Activated CD4-positive, CD25-positive, alpha-beta regulatory T cell treated with anti-CD3 and anti-CD28 coated beads, Interleukin-2, amount 50 U/mL, for 24 hours (primary cell): ENCODE measurements at regions not wholly inside any gene's neighbourhood (a gene's known extent, or its start where the extent isn't known, plus 50 kb on each side); places are given as distances from the start of the nearest gene placed in this dataset.
"Not testable (repeated sequence)": the region's sequence is repeated elsewhere in the genome, so short reads cannot be mapped to it uniquely, and the experiment has no call there.

ENCODE experiments used
- ATAC-seq, 2 donors: fragments of 150-1000 bp; cut with Tn5 transposase; one replicate each; pipeline ENCODE4 v1.10.0; 2021; ENCODE audit warnings: mild to moderate bottlenecking in 1 of 2, moderate library complexity in 1 of 2

DNA sequence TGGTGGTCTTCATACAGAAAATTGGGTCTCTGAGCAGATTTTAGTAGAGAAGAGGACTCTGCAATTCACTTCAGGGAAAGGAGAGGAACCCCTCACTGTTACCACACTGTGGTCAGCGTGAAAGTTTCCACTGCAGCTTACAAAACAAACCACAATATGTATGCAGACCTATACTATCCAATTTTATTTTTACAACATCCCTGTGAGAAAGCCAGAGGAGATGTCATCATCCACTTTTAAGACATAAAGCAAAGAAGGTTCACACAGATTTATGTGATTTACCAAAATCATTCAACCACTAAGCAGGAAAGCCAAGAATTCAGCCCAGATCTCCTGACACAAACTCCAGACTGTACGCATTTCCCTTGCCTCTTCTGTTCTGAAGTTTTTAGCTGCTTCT is 442.4 kb downstream of the FRK start:
- no peak for ATAC-seq

DNA sequence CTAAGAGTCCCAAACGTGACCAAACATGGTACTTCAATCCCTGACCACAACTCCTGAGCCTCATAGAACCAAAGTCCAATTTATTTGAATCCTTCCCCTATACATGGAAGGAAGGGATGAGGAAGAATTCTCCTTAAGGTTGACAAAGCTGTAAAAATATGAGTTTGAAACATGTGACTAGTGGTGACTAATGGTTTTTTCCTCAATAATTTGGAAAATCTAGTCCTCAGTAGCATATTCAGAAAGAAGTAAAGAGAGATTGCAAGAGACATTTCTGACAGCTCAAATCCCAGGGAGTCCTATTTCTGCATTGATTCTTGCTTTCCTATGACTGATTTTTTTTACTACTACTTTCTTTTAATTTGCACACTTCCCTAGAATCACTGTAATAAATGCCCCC is 443.7 kb downstream of the FRK start:
- ATAC-seq: no peak

DNA sequence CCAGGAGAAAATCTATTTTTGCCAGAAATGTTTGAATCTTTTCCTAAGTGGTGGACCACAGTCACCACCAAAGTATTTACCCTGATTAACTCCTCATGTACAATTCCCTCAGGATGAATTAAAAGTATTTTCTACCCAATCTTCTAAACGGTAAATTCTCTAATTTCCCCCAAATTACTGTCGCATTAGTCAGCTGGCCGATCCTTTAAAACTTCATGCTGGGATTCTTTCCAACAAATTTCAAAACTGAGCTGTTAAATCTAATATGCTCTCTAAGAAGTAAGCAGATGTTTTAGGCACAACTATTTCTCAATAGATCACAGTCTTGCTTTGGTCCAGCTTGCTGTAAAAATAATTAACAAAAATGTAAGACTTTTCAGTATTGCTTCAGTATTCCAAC is 447.2 kb downstream of the FRK start:
- ATAC-seq: no peak

DNA sequence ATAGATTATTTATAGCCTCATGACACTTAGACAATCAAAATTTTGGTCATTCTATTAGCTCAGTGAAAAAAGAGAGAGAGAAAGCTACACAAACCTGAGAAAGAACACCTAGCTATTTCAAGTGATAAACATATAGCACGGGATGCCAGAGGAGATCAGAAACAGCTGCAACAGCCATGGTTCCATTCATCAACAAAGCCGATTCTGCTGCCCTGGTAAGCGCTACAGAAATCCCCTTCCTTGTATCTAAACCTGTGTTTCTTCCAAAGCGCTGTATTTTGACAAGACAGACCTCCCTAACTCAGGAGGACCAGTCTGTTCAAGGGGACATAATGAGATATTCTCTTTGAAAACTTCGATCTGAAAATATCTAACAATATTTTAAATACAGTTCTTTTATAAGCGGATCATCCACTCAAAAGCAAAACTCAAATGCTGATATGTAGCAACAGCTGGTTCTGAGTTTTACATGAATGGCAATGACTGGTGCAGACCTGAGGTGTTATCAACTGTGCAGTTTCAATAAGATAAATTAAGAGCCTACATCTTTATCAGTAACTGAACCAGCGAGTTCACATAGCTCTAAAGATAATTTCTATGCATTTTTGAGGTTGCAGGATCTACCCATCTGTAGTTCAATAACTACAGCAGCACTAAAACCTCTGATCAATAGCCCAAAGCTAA is 447.8 kb downstream of the FRK start:
- no peak for ATAC-seq

DNA sequence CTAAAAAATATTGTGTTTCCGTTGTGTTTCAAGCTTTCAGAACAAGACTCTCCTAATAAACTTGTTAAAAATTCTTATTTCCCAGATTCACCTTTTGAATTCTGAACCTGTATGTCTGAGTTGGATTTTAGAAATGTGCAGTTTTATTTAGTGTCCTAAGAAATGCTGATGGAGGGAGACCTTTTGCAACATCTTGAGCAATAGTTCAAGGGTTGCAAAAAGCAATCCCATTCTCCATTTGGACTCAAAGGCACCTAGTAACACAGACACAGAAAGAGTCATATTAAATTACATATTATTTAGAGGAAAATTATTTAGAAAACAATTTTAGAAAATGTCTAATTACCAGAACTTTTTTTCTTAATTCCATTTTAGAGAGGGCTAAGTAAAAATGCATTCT is 448.5 kb downstream of the FRK start:
- no peak for ATAC-seq

DNA sequence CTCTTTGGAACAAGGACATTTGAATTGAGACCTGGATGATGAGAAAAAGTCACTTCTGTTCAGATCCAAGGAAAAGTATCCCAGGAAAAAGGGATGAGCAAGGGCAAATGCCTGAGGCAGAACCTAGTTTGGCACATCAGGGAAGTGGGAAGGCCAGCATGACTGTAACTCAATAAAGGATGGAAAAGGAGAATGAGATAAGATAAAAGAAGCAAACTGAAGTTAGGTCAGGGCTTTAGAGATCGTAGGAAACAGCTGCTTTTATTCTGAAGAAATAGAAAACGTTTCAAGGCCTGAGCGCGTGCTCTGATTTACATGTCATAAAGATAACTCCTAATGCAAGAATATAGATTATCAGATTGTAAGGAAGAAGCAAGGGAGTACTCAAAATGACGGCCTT is 450.0 kb downstream of the FRK start:
- ATAC-seq: no peak

DNA sequence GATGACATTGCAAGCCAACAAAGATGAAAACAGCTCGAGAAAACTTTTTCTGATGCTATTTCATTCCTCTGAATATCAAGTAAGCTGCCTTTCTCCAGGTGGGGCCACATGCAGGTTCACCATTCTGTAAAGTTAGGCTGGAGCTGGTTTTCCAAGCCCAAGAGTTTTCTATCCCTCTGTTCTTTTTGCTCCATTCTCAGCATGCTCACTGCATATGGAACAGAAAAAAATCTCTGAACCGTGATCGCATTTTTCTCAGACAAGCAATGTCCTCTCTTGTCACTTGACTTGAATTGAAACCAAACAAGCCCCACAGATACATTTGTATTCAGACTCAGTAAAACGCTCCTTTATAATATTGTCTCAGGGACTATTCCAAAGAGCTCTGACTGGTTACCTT is 451.6 kb downstream of the FRK start:
- no peak for ATAC-seq

DNA sequence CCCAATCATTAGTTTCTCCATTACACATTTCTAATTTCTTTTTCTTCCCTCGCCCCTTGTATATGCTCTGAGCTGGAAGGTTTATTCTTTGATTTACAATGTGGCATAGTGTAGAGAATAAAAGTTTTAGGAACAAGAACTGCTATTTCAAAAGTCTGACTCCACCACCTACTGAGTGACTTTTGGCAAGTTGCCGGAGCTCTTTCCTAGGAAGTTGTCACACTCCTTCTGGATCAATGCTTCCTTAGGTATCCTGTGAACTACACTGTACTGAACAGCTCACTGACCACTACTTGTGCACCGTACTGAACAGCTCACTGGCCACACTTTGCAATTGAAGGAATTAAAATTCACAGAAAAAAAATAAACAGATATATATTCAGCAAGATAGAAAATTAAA is 458.2 kb downstream of the FRK start:
- ATAC-seq: no peak

DNA sequence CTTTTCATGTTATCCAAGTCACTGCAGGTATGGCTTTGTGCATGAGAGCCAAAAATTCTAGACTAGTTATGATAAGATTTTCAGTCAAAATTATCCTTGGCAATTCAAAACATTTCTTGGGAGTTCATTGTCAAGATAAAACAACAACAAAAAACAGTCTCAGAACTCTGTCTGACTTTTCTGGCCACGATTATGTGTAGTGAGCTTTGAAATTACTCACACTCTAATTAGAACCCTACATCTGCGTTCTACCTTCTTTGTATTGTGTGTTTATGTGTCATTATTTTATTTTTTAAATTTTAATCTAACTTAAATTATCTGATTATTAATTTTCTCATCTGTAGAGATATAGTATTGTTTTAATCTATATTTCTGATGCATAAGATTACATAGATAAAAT is 459.2 kb downstream of the FRK start:
- ATAC-seq: no peak

DNA sequence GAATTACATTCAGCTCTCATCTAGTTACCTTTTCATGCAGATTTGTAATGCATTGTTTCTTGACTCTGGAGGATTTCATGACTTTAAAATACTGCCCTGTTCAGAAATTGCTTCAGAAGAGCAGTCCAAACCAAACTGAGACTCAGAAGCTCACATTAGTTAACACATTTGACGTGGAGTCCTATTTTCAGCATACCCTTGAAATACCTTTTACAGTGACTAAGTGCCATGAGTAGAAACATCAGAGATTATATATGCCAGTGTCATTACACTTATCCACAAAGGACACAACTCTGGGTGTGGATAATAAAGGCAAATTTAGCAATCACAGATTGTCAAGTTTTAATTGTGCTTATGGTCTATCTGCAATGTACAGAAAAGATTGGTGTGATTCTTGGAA is 459.6 kb downstream of the FRK start:
- ATAC-seq: no peak

DNA sequence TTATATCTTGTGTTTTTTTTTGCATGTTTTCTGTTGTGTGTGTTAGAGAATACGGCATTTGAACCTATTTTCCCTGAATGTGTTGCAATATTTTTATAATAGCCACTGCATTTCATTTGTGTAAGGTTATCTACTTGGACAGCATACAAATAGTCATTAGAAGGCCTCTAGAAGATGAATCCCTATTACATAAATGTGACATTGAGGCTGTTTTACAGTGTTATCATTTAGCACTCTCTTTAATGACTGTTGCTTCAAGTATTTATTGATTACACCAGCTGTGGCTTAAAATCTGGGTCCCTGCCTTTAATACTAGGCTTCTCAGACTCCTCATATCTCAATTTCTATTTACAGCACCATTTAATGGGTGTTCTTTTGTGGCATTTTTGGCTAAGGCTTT is 465.8 kb downstream of the FRK start:
- no peak for ATAC-seq

DNA sequence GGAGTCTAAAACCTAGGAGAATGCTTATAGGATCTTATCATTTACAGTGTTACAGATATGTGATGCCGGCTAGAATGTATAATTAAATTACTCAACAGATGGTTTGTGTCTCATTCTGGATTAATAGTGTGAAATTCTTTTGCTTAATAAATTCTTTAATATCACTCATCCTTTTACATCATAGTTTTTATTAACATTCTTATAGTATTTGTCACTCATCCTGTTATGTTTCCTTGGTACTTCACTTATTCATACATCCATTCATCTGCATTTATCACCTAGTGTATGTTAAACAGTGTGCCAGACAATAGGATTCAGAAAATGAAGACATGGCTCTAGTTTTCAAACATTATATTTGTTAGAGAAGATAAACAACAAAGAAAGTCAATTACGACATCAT is 468.7 kb downstream of the FRK start:
- ATAC-seq: no peak

DNA sequence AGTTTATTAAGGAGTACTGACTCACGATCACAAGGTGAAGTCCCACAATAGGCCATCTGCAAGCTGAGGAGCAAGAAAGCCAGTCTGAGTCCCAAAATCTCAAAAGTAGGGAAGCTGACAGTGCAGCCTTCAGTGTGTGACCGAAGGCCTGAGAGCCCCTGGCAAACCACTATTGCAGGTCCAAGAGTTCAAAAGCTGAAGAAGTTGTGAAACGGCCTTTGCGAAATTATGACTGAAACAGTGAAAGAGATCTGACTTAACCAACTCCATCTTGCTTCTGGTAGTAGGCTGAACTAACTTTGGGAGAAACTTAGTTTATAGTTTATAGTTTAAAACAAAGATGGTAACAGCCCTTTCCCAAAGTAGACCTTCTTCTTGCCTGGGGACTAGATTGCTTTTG is 471.6 kb downstream of the FRK start:
- not testable (repeated sequence) for ATAC-seq

DNA sequence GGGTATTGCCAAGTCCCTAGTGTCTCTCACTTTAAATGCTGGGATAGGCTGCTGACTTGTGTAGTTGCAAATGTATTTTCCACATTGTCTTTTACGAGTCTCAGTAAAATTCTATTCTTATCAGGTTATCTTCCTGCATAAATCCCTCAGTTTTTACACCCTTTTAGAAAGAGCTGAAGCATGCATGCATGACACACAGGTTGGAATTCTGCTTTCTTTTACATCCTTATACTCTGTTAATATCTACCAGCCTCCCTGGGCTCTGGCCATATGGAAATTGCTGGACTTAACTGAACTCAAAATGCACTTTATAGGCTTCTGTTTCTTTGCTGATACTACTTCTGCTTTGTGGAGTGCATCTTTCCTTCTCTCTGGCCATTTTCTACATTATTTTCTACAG is 477.4 kb downstream of the FRK start:
- ATAC-seq: no peak

DNA sequence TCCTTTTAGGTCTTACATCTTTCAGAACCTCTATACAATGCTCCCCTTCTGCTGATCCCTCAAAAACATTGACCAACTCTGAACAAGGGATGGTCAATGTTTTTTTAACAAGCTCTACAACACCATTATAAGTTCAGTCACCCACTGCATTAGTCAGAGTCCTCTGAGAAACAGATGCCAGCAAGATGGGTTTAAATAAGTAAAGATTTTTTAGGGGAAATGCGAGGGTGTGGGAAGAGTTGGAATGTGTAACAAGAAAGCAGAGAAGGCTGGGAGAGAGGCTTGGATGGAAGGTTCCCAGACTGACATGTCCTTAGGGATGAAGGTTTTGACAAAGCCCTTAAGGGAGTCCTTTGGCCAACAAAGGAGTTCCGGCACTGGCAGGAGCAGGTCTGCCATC is 478.3 kb downstream of the FRK start:
- ATAC-seq: no peak

DNA sequence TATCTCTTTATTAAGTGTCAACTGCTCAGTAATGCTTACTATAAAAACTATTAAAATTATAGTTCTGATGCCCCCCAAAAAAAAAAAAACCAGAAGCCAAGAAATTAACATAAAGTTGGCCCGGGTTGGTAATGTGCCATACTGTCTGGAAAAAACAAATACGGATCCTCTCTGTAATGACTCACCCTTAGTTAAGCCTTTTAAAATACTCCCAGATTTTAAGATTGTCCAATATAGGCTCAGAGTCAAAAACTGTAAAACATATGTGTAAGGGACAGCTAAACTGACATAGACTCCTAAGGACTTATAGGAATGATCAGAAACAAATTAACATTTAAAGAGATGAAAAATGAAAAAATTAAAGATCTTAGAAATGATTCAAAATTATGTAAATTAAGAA is 481.1 kb downstream of the FRK start:
- not testable (repeated sequence) for ATAC-seq

DNA sequence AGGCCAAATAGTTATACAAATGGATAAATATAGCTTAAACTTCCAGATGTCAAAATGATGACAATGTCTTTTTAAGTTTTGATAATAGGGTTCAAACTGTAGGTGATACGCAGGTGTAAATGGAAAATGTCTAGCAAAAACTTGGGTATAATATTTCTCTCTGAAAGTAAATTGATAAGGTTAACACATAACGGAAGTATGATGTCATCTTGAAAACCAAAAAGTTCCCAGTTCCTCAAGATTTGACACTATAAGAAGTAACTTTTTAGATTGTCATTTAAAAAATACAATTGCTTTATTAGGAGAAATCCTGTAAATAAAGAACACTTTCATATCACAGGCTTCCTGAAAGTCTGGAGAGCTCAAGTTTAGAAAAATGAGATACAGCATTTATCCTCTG is 483.4 kb downstream of the FRK start:
- no peak for ATAC-seq

DNA sequence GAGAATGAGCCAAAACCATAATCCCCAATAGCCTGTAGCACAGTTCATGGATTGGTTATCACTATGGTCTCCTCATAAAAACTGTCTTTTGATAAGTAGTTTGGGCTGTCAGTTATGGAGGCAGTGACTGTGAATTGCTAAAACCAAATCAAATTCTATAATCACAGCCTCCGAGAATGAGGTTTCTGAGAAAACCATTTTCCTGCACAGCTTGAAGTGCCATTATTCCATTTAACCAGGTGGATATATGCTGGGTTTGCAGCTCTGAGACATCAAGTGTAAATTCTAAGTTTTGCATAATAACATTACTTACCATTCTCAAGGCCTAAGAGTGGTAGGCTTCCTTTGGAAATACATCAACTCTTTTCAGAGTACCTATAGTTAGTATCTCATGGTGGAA is 485.4 kb downstream of the FRK start:
- no peak for ATAC-seq

DNA sequence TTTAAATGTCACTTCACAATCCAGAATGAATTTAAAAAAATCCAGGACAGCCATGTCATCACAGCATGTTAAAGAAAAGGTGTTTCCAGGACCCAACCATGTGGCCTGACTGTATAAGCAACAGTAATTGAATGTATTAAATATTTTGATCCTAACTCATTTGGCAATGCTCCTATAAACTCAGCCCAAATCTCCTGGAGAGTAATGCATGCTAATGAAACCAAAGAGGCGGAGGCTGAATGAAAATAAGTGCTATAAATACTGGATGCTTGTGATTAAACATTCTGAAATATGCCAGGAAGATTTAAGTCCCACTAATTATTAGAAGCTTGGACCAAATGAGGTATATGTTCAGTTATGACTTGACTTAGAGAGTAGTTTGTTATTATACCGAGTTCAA is 486.8 kb downstream of the FRK start:
- no peak for ATAC-seq

DNA sequence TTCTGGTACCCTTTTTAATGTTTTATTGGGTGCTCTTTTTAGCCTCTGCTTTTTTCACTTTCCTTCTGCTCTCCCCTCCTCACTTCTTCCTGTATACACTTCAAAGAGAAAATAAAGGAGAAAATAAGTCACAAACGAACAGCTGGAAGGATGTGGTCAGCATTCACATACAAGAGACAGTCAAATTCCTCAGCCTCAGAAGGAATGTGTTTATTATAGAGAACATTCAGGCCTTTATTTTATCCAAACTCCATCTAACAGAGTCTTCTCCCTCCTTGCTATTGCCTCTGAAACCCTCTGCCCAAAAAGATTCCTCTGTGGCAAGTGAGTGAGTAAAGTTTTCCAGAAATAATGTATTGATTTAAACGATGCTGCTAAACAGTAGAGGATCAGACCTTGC is 490.4 kb downstream of the FRK start:
- no peak for ATAC-seq

DNA sequence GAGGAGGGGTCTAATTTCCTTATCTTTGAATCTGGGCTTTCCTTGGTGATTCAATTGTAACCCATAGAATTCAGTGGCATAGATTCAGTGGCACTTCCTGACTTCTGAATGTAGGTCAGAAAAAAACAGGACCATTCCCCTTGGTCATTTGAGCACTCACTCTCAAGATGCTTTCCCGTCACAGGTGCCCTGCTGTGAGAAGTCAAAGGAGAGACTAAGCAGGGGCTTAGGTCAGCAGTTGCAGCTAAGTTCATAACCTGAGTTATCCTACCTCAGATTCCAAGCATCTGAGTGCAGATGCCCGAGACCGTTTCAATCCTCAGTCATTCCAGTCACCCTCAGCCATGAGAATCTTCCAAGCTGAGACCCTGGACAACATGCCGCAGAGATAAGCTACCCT is 506.6 kb downstream of the FRK start:
- no peak for ATAC-seq

DNA sequence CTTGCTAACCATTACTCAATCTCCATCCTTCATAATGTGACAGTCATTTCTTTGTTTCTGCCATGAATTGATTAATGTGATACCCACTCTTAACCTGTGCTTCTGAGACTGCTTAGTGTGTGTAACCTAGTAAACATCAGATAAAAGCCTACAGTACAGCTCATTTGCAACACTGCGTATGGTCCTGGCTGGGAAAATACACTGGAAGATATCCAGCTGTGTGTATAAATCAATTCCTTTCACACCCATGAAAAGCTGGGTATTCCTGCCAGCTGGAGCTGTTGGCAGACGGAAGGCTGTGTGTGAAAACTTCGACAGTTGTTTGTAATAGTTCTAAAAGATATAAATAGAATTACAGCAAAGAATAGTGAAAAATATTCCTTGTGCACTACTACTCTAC is 509.2 kb downstream of the FRK start:
- no peak for ATAC-seq

DNA sequence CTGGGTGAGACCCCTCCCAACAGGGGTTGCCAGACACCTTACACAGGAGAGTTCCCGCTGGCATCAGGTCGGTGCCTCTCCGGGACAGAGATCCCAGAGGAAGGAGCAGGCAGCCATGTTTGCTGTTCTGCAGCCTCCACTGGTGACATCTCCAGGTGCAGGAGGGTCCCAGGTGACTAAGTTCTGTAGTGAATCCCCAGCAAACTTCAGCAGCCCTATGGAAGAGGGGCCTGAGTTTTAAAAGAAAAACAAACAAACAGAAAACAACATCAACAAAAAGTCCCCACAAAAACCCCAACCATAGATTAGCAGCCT is 515.1 kb downstream of the FRK start:
- ATAC-seq: no peak

DNA sequence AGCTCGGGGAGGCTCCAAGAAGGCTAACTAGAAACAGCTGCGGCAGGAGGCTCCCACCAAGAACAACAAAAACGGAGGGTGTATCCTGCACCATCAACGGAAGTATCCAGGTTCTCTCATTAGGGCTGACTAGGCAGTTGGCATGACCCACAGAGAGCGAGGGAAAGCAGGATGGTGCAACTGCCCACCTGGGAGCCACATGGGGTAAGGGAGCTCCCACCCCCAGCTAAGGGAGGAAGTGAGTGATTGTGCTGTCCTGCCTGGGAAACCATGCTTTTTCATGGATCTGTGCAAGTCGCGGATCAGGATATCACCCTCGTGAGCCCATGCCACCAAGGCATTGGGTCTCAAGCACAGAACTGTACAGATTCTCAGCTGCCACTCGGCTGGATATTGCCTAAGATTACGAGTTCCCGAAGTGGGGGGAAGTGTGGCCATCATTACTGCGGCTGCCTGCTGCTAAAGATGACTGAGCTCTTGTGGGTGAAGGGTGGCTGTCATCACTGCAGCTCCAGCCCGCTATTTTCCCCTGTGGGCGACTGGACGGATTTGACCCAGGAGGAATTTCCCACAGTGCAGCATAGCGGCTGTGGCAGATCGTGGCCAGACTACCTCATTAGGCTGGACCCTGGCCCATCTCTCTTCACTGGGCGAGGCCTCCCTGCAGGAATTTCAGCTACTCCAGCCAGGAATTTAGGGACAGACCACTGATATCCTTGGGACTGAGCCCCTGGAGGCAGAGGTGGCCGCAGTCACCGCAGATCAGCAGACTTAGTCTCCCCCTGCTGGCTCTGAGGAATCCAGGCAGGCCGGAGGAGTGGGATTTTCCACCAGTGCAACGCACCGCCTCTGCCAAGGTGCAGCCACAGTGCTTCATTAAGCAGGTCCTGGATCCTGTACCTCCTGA is 515.7 kb downstream of the FRK start:
- no peak for ATAC-seq
